IMR-90 (cell line): ENCODE measurements at regions not wholly inside any gene's neighbourhood (a gene's known extent, or its start where the extent isn't known, plus 50 kb on each side); places are given as distances from the start of the nearest gene placed in this dataset.
A peak's percentile ranks its signal among the peaks of the same experiment; 100 is the strongest.

Source experiments
- ATAC-seq: fragments of 200-7000 bp; cut with Tn5 transposase; 2 replicates; pipeline ENCODE4 v1.9.1; 2020; ENCODE audit warnings: low read depth, mild to moderate bottlenecking, moderate library complexity
- BruUV-seq: library from RNA; stranded (reverse); fragments of 400-500 nt; replicated peaks from 2 replicates; lab custom pipeline; 2021; lab: Mats Ljungman, UMichigan
- CTCF ChIA-PET: fragments of 300-600 bp; formaldehyde crosslinking; extraction: SDS; loops from one replicate; lab custom pipeline; 2021; ENCODE audit warnings: antibody characterized with exemption; lab: Yijun Ruan, JAX
- POLR2A ChIA-PET: fragments of 300-600 bp; sonication (Branson Sonifier 250); formaldehyde crosslinking; loops from one replicate; lab custom pipeline; 2022; ENCODE audit warnings: antibody characterized with exemption; ENCODE audit not compliant: unreplicated experiment; lab: Charles Lee
- DNase-seq: peaks from one replicate; pipeline ENCODE4 v3.0.0; 2013
- H2AFZ ChIP-seq: replicated peaks from 2 replicates; pipeline ENCODE3; 2013; ENCODE audit warnings: low read length, mild to moderate bottlenecking; ENCODE audit not compliant: poor library complexity
- H2AK5ac ChIP-seq: 2 replicates; pipeline ENCODE4 v1.6.1; 2013; ENCODE audit warnings: low read depth, low read length, inconsistent platforms
- H2AK9ac ChIP-seq: replicated peaks from 2 replicates; pipeline ENCODE3; 2013; ENCODE audit warnings: mild to moderate bottlenecking, low read depth, low read length, moderate library complexity; ENCODE audit not compliant: poor library complexity
- H2BK120ac ChIP-seq: 2 replicates; pipeline ENCODE4 v1.6.1; 2013; ENCODE audit warnings: low read depth, low read length, inconsistent platforms
- H2BK15ac ChIP-seq: 3 replicates; pipeline ENCODE4 v1.6.1; 2013; ENCODE audit warnings: low read depth, low read length, inconsistent platforms
- H2BK20ac ChIP-seq: 2 replicates; pipeline ENCODE4 v1.6.1; 2013; ENCODE audit warnings: low read depth, mild to moderate bottlenecking, inconsistent platforms, low read length, moderate library complexity
- H2BK5ac ChIP-seq: 2 replicates; pipeline ENCODE4 v1.6.1; 2013; ENCODE audit warnings: mild to moderate bottlenecking, low read depth, low read length, inconsistent platforms; ENCODE audit not compliant: poor library complexity, severe bottlenecking
- H3K14ac ChIP-seq: replicated peaks from 2 replicates; pipeline ENCODE4 v1.6.1; 2013; ENCODE audit warnings: low read depth, low read length, inconsistent platforms
- H3K18ac ChIP-seq: 2 replicates; pipeline ENCODE4 v1.6.1; 2013; ENCODE audit warnings: low read depth, low read length, control low read depth
- H3K23ac ChIP-seq: 2 replicates; pipeline ENCODE4 v1.6.1; 2013; ENCODE audit warnings: low read depth, low read length, inconsistent platforms
- H3K27ac ChIP-seq: 2 replicates; pipeline ENCODE4 v1.5.1; 2013; ENCODE audit warnings: mild to moderate bottlenecking, control low read depth, low read length; ENCODE audit not compliant: insufficient read depth
- H3K27me3 ChIP-seq: 2 replicates; pipeline ENCODE4 v1.6.1; 2013; ENCODE audit warnings: low read length; ENCODE audit not compliant: control insufficient read depth, insufficient read depth
- H3K36me3 ChIP-seq: 2 replicates; pipeline ENCODE4 v1.6.1; 2013; ENCODE audit warnings: low read length, mixed read lengths; ENCODE audit not compliant: control insufficient read depth, insufficient read depth
- H3K4ac ChIP-seq: 2 replicates; pipeline ENCODE4 v1.6.1; 2013; ENCODE audit warnings: low read depth, low read length, inconsistent platforms
- H3K4me1 ChIP-seq: 2 replicates; pipeline ENCODE4 v1.6.1; 2013; ENCODE audit warnings: low read length, mixed read lengths; ENCODE audit not compliant: control insufficient read depth, insufficient read depth
- H3K4me2 ChIP-seq: 2 replicates; pipeline ENCODE4 v1.6.1; 2013; ENCODE audit warnings: low read depth, mild to moderate bottlenecking, control low read depth, low read length, moderate library complexity
- H3K4me3 ChIP-seq: 2 replicates; pipeline ENCODE4 v1.5.1; 2013; ENCODE audit warnings: low read depth, mild to moderate bottlenecking, control low read depth, low read length, moderate library complexity; ENCODE audit not compliant: insufficient read depth
- H3K56ac ChIP-seq: 2 replicates; pipeline ENCODE4 v1.6.1; 2013; ENCODE audit warnings: low read length, inconsistent platforms; ENCODE audit not compliant: insufficient read depth; ENCODE audit errors: extremely low read depth
- H3K79me1 ChIP-seq, 2 experiments: 2 replicates each; pipeline ENCODE4 v1.6.1; 2013; ENCODE audit warnings: low read length in 2 of 2, inconsistent platforms in 1 of 2, low read depth in 1 of 2
- H3K9ac ChIP-seq: 2 replicates; pipeline ENCODE4 v1.6.1; 2013; ENCODE audit warnings: low read depth, low read length, control low read depth
- H3K9me1 ChIP-seq: 2 replicates; pipeline ENCODE4 v1.6.1; 2013; ENCODE audit warnings: low read length, inconsistent platforms; ENCODE audit not compliant: insufficient read depth
- H3K9me3 ChIP-seq: 2 replicates; pipeline ENCODE4 v1.6.1; 2013; ENCODE audit warnings: low read length; ENCODE audit not compliant: control insufficient read depth, insufficient read depth
- H4K20me1 ChIP-seq: 2 replicates; pipeline ENCODE4 v1.6.1; 2013; ENCODE audit warnings: low read length, inconsistent platforms; ENCODE audit not compliant: insufficient read depth
- H4K5ac ChIP-seq: 2 replicates; pipeline ENCODE4 v1.6.1; 2013; ENCODE audit warnings: mild to moderate bottlenecking, low read depth, low read length, control low read depth
- H4K8ac ChIP-seq, 2 experiments: 2 replicates each; pipeline ENCODE4 v1.6.1; 2013; ENCODE audit warnings: low read depth in 2 of 2, low read length in 2 of 2, control low read depth in 1 of 2, inconsistent platforms in 1 of 2
- H4K91ac ChIP-seq: 2 replicates; pipeline ENCODE4 v1.6.1; 2013; ENCODE audit warnings: low read depth, low read length, inconsistent platforms; ENCODE audit not compliant: insufficient read depth
- BHLHE40 ChIP-seq: fragments of 150-350 bp; IDR thresholded peaks from 2 replicates; pipeline ENCODE4 v1.6.1; 2016; ENCODE audit warnings: mild to moderate bottlenecking, low read depth, low read length
- CEBPB ChIP-seq: IDR thresholded peaks from 2 replicates; pipeline ENCODE4 v1.6.1; 2012; ENCODE audit warnings: low read depth, low read length, improper control_type of control experiment
- CHD1 ChIP-seq: IDR thresholded peaks from 2 replicates; pipeline ENCODE4 v1.6.1; 2012; ENCODE audit warnings: low read depth, low read length, improper control_type of control experiment
- CTCF ChIP-seq: conservative IDR thresholded peaks from 2 replicates; pipeline ENCODE4 v1.5.1; 2012; ENCODE audit warnings: mild to moderate bottlenecking, low read depth, low read length, improper control_type of control experiment
- ELK1 ChIP-seq: fragments of 150-350 bp; IDR thresholded peaks from 2 replicates; pipeline ENCODE4 v1.6.1; 2016; ENCODE audit warnings: low read depth, mild to moderate bottlenecking, low read length, moderate library complexity, borderline replicate concordance
- FOS ChIP-seq: fragments of 150-350 bp; IDR thresholded peaks from 2 replicates; pipeline ENCODE4 v1.6.1; 2016; ENCODE audit warnings: low read depth, low read length
- MAFK ChIP-seq: IDR thresholded peaks from 2 replicates; pipeline ENCODE4 v1.6.1; 2012; ENCODE audit warnings: low read depth, low read length, improper control_type of control experiment
- MAZ ChIP-seq: IDR thresholded peaks from 2 replicates; pipeline ENCODE4 v1.6.1; 2012; ENCODE audit warnings: low read depth, mild to moderate bottlenecking, low read length, improper control_type of control experiment, moderate library complexity, borderline replicate concordance
- MXI1 ChIP-seq: IDR thresholded peaks from 2 replicates; pipeline ENCODE4 v1.6.1; 2012; ENCODE audit warnings: low read depth, mild to moderate bottlenecking, low read length, moderate library complexity, borderline replicate concordance
- NFE2L2 ChIP-seq: fragments of 150-350 bp; IDR thresholded peaks from 2 replicates; pipeline ENCODE4 v1.6.1; 2016; ENCODE audit warnings: low read depth, mild to moderate bottlenecking, low read length
- POLR2A ChIP-seq: IDR thresholded peaks from 2 replicates; pipeline ENCODE4 v1.6.1; 2012; ENCODE audit warnings: mild to moderate bottlenecking, low read depth, low read length
- RAD21 ChIP-seq: IDR thresholded peaks from 2 replicates; pipeline ENCODE4 v1.6.1; 2012; ENCODE audit warnings: low read length, improper control_type of control experiment
- RCOR1 ChIP-seq: IDR thresholded peaks from 2 replicates; pipeline ENCODE4 v1.6.1; 2012; ENCODE audit warnings: mild to moderate bottlenecking, low read length, improper control_type of control experiment; ENCODE audit not compliant: insufficient replicate concordance
- RFX5 ChIP-seq: IDR thresholded peaks from 2 replicates; pipeline ENCODE4 v1.8.0; 2012; ENCODE audit warnings: low read depth, mild to moderate bottlenecking, low read length, moderate library complexity
- SMC3 ChIP-seq: fragments of 150-350 bp; IDR thresholded peaks from 2 replicates; pipeline ENCODE4 v1.6.1; 2016; ENCODE audit warnings: low read depth, mild to moderate bottlenecking, antibody characterized with exemption, low read length, moderate library complexity
- WGBS, 2 experiments: methylation state at CpG; one replicate each; pipeline versions ENCODE4 v1.1.5 to v1.1.7; 2013; ENCODE audit warnings: missing lambda C conversion rate in 2 of 2; ENCODE audit not compliant: insufficient read length in 1 of 2; ENCODE audit errors: extremely low coverage in 2 of 2; 5-methylcytosine and 5-hydroxymethylcytosine counted together
- dilution Hi-C: fragments of 300-500 bp; cut with HindIII; formaldehyde crosslinking; loops from one replicate; pipeline ENCODE4 v1.14.3; 2018; ENCODE audit warnings: low sequenced_read_pairs; ENCODE audit not compliant: unreplicated experiment
- in situ Hi-C: fragments of 300-500 bp; cut with MboI; formaldehyde crosslinking; loops from 3 replicates; pipeline ENCODE4 v1.14.3; 2019; ENCODE audit warnings: low sequenced_read_pairs, inconsistent platforms, mixed read lengths
- intact Hi-C: fragments of 100-400 bp; cut with micrococcal nuclease; formaldehyde crosslinking; loops from 2 replicates; pipeline ENCODE4 v1.10.0; 2022

GRCh38 chr6:134701301-134701700 lies 248.6 kb downstream of the ALDH8A1 start:
- no peak overlapping the region for H2AK9ac ChIP-seq
- H2AK5ac ChIP-seq, result peak overlapping the region; percentile 58
- in situ Hi-C loops (no loop called here), intact Hi-C loops (no loop called here), dilution Hi-C loops (no loop called here)
- no peak overlapping the region for H3K56ac ChIP-seq
- no peaks in the 10 kb centered on the region for H3K9me1 ChIP-seq
- no peak overlapping the region for H3K27ac ChIP-seq
- H2BK5ac ChIP-seq, result no peak overlapping the region
- H4K5ac ChIP-seq, result no peak overlapping the region
- H3K4me3 ChIP-seq, result no peak overlapping the region
- H3K18ac ChIP-seq, result no peak overlapping the region; the same call in 1 of the 2 replicates
- no peaks in the 10 kb centered on the region for H3K9me3 ChIP-seq
- no peak overlapping the region for H3K4me2 ChIP-seq
- no peaks in the 10 kb centered on the region for H3K79me1 ChIP-seq
- ATAC-seq (no peak), DNase-seq (no peak)
- H4K8ac ChIP-seq, result no peak overlapping the region
- H2BK120ac ChIP-seq, result no peak overlapping the region
- H3K9ac ChIP-seq, result no peak overlapping the region
- no TSS peak for BruUV-seq
- H3K14ac ChIP-seq, result no peak overlapping the region
- H3K36me3 ChIP-seq, result no peaks in the 10 kb centered on the region
- ChIA-PET POLR2A (no interaction called here), CTCF (no interaction called here)
- WGBS, 2 experiments, result no CpG with 5 or more reads among the region's 1 CpG
- H3K23ac ChIP-seq, result no peak overlapping the region
- no peak overlapping the region; the same call in 2 of the 3 replicates for H2BK15ac ChIP-seq
- no peak for TF ChIP-seq RCOR1
- no peak for TF ChIP-seq POLR2A
- no peak for TF ChIP-seq CTCF
- TF ChIP-seq NFE2L2, result no peak
- TF ChIP-seq CEBPB, result no peak
- no peak for TF ChIP-seq CHD1
- TF ChIP-seq BHLHE40, result no peak
- TF ChIP-seq ELK1, result no peak
- no peak for TF ChIP-seq RFX5
- no peak for TF ChIP-seq SMC3
- no peak for TF ChIP-seq MAFK
- TF ChIP-seq MAZ, result no peak
- TF ChIP-seq MXI1, result no peak
- no peak for TF ChIP-seq RAD21
- no peak for TF ChIP-seq FOS
- no peak overlapping the region for H2BK20ac ChIP-seq
- H3K27me3 ChIP-seq, result no peaks in the 10 kb centered on the region
- H2AFZ ChIP-seq, result no peak overlapping the region
- H3K4me1 ChIP-seq, result peaks cover 9% of the 10 kb centered on the region
- no peak overlapping the region for H3K4ac ChIP-seq
- no peaks in the 10 kb centered on the region for H4K20me1 ChIP-seq
- no peak overlapping the region for H4K91ac ChIP-seq
